NCI-H146 treated with DMSO at 0.1 percent for 48 hours (cell line): ENCODE measurements at regions not wholly inside any gene's neighbourhood (a gene's known extent, or its start where the extent isn't known, plus 50 kb on each side); places are given as distances from the start of the nearest gene placed in this dataset.
"Not testable (repeated sequence)": the region's sequence is repeated elsewhere in the genome, so short reads cannot be mapped to it uniquely, and the experiment has no call there.

ENCODE experiments used
- DNase-seq: peaks from one replicate; lab custom pipeline; 2025; ENCODE audit not compliant: unreplicated experiment; lab: John Stamatoyannopoulos, UW

GRCh38 chr4:116688536-116688935, 396.8 kb downstream of the TRAM1L1 start:
- no peak for DNase-seq

- no peak for DNase-seq
Observed at GRCh38 chr4:116668190-116668589, 417.2 kb downstream of the TRAM1L1 start.

- no peak for DNase-seq
Observed at GRCh38 chr4:116665716-116666115, 419.7 kb downstream of the TRAM1L1 start.

DNA sequence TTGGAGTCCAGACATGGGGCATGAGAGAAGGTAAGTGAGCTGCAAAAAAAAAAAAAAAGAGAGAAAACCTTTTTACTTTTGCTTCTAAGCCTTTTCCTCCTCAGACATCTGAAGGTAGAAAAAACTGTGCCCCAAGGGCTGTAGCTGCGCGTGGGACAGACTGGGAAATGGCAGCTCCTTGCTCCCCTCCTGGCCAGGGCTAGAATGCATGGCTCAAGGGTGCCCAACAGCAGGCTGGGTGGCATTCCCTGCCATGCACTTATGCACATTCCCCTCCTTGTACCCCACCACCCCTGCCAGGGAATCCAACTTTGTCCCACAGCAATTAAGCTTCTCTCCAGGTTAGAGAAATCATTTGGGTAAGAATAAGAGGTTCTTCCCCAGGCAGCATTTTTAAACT, 421.2 kb downstream of the TRAM1L1 start:
- no peak for DNase-seq

DNA sequence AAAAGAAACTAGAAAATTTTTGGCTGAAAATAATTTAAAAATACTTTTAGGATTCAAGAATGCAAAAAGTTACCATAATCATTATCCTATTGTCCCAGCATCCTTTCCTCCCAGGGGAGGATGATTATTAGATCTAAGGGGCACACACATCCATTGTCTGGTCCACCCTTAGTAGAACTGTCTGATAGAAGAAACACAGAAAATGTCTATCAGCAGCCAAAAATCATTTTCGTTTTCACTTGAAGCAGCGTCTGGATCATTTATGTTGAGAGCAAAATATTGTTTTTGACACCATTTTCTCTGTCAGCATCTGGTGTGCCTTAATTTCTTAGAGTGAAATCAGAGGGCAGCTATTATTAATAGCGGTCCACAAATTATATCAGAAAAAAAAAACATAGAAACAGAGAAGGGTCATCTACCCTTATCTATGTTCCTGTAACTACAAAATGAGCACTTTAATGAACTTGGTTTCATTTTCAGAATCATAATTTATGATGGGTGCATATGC, 446.3 kb downstream of the TRAM1L1 start:
- no peak for DNase-seq

- no peak for DNase-seq
Observed at GRCh38 chr4:116638592-116638991, 446.8 kb downstream of the TRAM1L1 start.

GRCh38 chr4:116636917-116637316, 448.5 kb downstream of the TRAM1L1 start:
- no peak for DNase-seq

GRCh38 chr4:116632269-116632668, 453.1 kb downstream of the TRAM1L1 start:
- DNase-seq = no peak

DNA sequence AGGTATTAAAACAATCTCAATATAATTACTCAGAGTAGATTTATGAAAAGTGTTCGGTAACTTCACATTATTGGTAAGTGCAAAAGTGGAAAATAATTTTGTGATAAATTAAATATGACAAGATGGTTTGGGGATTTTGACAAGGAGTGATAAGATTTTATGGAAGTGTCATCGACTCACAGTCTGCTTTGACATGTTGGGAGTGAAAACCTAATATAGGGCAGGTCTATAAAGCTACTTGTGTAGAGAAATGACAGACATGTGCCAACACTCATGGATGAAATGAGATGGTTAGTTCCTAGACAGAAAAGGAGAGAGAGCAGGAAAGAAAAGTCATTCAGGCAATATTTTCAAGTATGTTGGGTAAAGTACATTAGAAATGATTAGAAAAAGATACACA, 456.8 kb downstream of the TRAM1L1 start:
- DNase-seq = no peak

GRCh38 chr4:116627545-116627944, 457.8 kb downstream of the TRAM1L1 start:
- no peak for DNase-seq

DNA sequence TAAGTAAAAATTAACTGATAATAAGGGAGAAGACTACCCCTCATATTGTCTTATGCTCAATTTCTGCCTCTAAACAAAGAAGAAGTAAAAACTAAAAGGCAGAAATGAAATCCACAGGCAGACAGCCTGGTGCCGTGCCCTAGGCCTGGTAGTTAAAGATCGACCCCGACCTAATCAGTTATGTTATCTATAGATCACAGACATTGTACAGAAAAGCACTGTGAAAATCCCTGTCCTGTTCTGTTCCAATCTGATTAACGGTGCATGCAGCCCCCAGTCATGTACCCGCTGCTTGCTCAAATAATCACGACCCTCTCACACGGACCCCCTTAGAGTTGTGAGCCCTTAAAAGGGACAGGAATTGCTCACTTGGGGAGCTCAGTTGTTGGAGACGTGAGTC, 465.9 kb downstream of the TRAM1L1 start:
- not testable (repeated sequence) for DNase-seq

DNA sequence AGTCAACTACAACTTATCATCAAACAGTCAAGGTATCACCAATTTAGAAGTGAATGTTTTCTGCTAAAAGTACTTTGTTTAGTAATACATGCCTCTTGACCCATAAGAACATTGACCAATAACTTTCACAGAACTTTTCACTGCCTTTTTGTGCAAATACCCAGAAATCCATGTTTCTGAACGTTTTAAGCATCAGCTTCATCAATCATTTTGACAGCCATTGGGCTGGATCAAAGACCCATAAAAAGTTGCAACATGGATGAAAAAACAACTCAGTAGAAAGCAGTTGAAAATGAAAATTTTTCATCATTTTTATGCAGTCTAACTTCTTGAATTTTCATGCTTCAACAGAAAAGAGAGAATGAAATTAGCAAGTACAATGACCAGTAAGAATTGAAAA, 466.7 kb downstream of the TRAM1L1 start:
- no peak for DNase-seq

DNA sequence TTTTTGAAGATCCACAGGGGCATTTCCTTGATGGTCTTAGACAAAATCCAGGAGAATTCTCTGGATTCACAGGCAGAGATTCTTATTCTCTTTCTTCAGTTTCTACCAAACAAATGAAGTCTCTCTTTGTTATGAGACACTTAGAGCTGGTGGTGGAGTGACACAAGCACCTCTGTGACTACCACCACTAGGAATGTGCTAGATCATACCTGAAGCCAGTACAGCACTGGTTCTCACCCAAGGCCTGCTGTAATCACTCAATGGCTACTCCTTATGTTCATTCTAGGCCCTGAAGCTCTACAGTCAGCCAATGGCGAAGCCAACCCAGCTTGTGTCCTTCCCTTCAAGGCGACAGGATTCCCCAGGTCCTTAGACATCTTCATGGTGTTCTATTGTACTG, 482.3 kb downstream of the TRAM1L1 start:
- DNase-seq = no peak

- no peak for DNase-seq
Observed at GRCh38 chr4:116599859-116600258, 485.5 kb downstream of the TRAM1L1 start.

DNA sequence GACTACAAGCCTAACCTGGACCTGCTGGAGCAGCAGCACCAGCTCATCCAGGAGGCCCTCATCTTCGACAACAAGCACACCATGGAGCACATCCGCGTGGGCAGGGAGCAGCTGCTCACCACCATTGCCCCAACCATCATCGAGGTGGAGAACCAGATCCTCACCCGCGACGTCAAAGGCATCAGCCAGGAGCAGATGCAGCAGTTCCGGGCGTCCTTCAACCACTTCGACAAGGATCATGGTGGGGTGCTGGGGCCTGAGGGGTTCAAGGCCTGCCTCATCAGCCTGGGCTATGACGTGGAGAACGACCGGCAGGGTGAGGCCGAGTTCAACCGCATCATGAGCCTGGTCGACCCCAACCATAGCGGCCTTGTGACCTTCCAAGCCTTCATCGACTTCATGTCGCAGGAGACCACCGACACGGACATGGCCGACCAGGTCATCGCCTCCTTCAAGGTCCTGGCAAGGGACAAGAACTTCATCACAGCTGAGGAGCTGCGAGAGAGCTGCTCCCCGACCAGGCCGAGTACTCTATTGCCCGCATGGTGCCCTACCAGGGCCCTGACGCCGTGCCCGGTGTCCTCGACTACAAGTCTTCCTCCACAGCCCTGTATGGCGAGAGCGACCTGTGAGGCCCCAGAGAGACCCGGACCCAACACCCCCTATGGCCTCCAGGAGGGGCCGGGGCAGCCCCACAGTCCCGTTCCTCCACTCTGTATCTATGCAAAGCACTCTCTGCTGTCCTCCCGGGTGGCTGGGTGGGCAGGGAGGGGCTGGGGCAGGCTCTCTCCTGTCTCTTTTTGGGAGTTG, 486.2 kb downstream of the TRAM1L1 start:
- DNase-seq = no peak

GRCh38 chr4:116598155-116598979, 487.0 kb downstream of the TRAM1L1 start:
- DNase-seq = no peak

DNA sequence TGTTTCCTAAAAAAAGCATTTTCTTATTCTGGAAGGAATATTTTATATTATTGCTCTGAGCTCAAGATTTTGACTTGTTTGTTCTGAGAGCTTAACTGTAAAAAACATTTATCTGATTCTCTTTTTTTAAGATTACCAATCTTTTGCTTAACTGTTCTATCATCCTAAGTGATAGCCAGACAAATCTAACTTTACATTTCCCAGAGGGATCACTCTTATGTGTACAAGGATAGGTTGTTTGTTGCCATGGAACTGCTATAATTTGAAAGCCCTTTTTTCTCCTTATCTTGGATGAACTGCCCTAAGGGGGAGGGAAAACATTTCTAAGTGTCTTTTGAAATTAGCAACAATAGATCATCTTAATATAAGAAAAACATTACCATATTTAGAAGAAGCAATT, 494.7 kb downstream of the TRAM1L1 start:
- no peak for DNase-seq

GRCh38 chr4:116588783-116589182, 496.6 kb downstream of the TRAM1L1 start:
- DNase-seq = no peak

DNA sequence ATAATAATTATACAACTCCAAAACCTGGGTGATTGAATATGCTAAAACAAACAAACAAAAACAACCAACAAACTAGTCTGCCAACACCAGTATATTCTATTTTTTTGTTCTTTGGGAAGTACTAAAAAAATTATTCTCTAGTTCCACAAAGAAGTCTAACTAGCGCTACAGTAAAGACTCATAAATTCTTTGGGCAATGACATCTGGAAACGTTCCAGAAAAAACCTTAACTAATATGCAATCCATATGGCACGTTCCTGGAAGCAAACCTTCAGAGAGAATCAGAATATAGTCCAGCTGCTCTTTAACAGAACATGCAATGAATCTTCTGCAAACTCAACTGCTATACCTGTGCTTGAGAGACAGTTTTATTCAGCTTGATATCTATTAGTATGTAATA, 500.1 kb downstream of the TRAM1L1 start:
- no peak for DNase-seq

DNA sequence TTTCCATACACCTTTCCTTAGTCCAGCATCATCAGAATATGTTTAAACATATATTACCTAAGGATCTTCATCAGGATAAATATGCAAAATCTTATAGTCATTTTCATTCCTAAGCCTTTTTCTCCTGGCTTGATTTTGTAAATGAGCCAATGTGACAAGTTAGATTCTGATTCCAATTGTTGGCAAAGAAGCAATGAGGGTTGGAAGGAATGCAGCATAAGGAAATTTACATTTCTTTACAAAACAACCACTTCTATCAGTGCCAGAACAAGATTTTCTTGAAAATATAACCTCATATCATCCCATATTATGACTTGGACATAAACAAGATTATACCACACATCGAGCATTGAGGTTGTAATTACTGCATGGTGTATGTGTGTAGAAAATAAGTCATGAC, 508.1 kb downstream of the TRAM1L1 start:
- DNase-seq = no peak

DNA sequence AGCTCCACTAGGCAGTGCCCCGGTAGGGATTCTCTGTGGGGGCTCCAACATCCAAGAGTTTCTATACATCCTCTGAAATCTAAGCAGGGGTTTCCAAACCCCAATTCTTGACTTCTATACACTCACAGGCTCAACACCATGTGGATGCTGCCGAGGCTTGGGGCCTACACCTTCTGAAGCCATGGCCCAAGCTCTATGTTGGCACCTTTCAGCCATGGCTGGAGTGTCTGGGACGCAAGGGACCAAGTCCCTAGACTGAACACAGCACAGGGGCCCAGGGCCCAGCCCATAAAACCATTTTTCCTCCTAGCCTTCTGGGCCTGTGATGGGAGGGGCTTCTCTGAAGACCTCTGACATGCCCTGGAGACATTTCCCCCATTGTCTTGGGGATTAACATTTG, 511.8 kb downstream of the TRAM1L1 start:
- DNase-seq = no peak

DNA sequence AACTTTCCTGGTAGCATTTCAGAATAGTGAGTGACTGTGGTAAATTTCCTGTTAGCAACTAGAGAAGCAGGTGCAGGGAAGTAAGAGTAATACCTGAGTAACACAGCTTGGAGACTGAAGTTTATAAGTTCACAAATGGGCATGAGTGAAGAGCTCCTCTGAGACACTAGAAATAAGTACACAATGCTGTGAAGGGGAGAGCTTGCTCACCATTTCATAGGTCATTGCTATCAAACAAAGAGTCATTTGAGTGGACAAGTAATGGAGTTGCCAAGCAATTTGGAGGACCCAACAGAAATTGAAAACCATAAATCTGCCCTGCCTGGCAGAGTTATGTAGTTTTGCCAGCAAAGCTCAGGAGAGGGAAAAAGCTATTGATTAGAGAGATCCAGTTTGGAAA, 523.6 kb downstream of the TRAM1L1 start:
- no peak for DNase-seq
